SK-N-SH (cell line): ENCODE measurements at regions not wholly inside any gene's neighbourhood (a gene's known extent, or its start where the extent isn't known, plus 50 kb on each side); places are given as distances from the start of the nearest gene placed in this dataset.

Experiments
- CTCF ChIA-PET: fragments of 300-600, 350-600 bp; formaldehyde crosslinking; extraction: SDS; loops from one replicate; lab custom pipeline; 2021; lab: Yijun Ruan, JAX
- POLR2A ChIA-PET: fragments of 350-600 bp; sonication (Branson Sonifier 250); formaldehyde crosslinking; extraction: SDS; loops from one replicate; lab custom pipeline; 2020; ENCODE audit warnings: antibody characterized with exemption, inconsistent platforms; lab: Yijun Ruan, JAX
- DNase-seq: peaks from one replicate; pipeline ENCODE4 v3.0.0; 2012
- H2AFZ ChIP-seq: fragments of 200-600 bp; sonication (generic); 2 replicates; pipeline ENCODE4 v1.8.1; 2016; ENCODE audit warnings: antibody characterized with exemption, mild to moderate bottlenecking, low read depth
- H3F3A ChIP-seq: fragments of 200-600 bp; sonication (generic); replicated peaks from 2 replicates; pipeline ENCODE3; 2016; ENCODE audit warnings: antibody characterized with exemption, mild to moderate bottlenecking; ENCODE audit not compliant: insufficient read depth
- H3K27ac ChIP-seq, 2 experiments: fragments of 200-500 bp in 1 of 2; fragments of 200-600 bp in 1 of 2; sonication (Bioruptor generic) in 1 of 2; sonication (generic), shearing (Covaris generic) in 1 of 2; 2 replicates each; pipeline versions ENCODE4 v1.5.1 to v1.6.1; 2014 to 2016; ENCODE audit warnings: low read depth in 2 of 2, inconsistent platforms in 1 of 2, low read length in 1 of 2, mild to moderate bottlenecking in 1 of 2, mixed read lengths in 1 of 2
- H3K27me3 ChIP-seq: fragments of 200-600 bp; sonication (generic), shearing (Covaris generic); 2 replicates; pipeline ENCODE4 v1.6.1; 2016; ENCODE audit warnings: mixed run types; ENCODE audit not compliant: insufficient read depth
- H3K36me3 ChIP-seq, 2 experiments: fragments of 200-500 bp in 1 of 2; fragments of 200-600 bp in 1 of 2; sonication (Bioruptor generic) in 1 of 2; sonication (generic) in 1 of 2; replicated peaks in 1 of 2; 2 replicates each; pipeline versions ENCODE3 to v1.5.1; 2014 to 2016; ENCODE audit warnings: low read length in 1 of 2, mild to moderate bottlenecking in 1 of 2; ENCODE audit not compliant: insufficient read depth in 2 of 2, control insufficient read depth in 1 of 2
- H3K4me1 ChIP-seq, 2 experiments: fragments of 200-500 bp in 1 of 2; fragments of 200-600 bp in 1 of 2; sonication (Bioruptor generic) in 1 of 2; sonication (generic), shearing (Covaris generic) in 1 of 2; 2 replicates each; pipeline versions ENCODE4 v1.5.1 to v1.6.1; 2014 to 2016; ENCODE audit warnings: low read depth in 1 of 2, low read length in 1 of 2, mixed run types in 1 of 2; ENCODE audit not compliant: insufficient read depth in 2 of 2, control insufficient read depth in 1 of 2
- H3K4me2 ChIP-seq: fragments of 200-600 bp; sonication (generic), shearing (Covaris generic); 2 replicates; pipeline ENCODE4 v1.6.1; 2017; ENCODE audit warnings: mixed run types
- H3K4me3 ChIP-seq, 2 experiments: fragments of 200-500 bp in 1 of 2; fragments of 200-600 bp in 1 of 2; sonication (Bioruptor generic) in 1 of 2; sonication (generic), shearing (Covaris generic) in 1 of 2; 2 replicates each; pipeline versions ENCODE4 v1.5.1 to v1.8.1; 2014 to 2016; ENCODE audit warnings: low read depth in 2 of 2, inconsistent platforms in 1 of 2, low read length in 1 of 2, mild to moderate bottlenecking in 1 of 2, mixed read lengths in 1 of 2, moderate library complexity in 1 of 2
- H3K79me2 ChIP-seq: fragments of 200-600 bp; sonication (generic); 2 replicates; pipeline ENCODE4 v1.8.1; 2017; ENCODE audit warnings: mild to moderate bottlenecking; ENCODE audit not compliant: insufficient read depth
- H3K9ac ChIP-seq: fragments of 200-600 bp; sonication (generic); 2 replicates; pipeline ENCODE4 v1.6.1; 2017; ENCODE audit warnings: mixed run types
- H3K9me2 ChIP-seq: fragments of 200-600 bp; sonication (generic); 2 replicates; pipeline ENCODE4 v1.6.1; 2017; ENCODE audit warnings: mixed run types
- H3K9me3 ChIP-seq: fragments of 200-600 bp; sonication (generic); 2 replicates; pipeline ENCODE4 v1.6.1; 2017; ENCODE audit warnings: mixed run types, mild to moderate bottlenecking, moderate library complexity
- H4K20me1 ChIP-seq: fragments of 200-600 bp; sonication (generic); 2 replicates; pipeline ENCODE4 v1.6.1; 2017; ENCODE audit warnings: mild to moderate bottlenecking, mixed run types; ENCODE audit not compliant: insufficient read depth
- CHD2 ChIP-seq: fragments of 150-350 bp; IDR thresholded peaks from 2 replicates; pipeline ENCODE4 v1.6.1; 2018; ENCODE audit warnings: low read length; ENCODE audit not compliant: partially characterized antibody
- CTCF ChIP-seq: fragments of 200-600 bp; sonication (generic); IDR thresholded peaks from 2 replicates; pipeline ENCODE4 v1.6.1; 2017; ENCODE audit warnings: antibody characterized with exemption, mild to moderate bottlenecking, moderate library complexity
- EP300 ChIP-seq, 2 experiments: IDR thresholded peaks; 2 replicates each; pipeline versions ENCODE4 v1.4.0 to v1.6.1; 2012; ENCODE audit warnings: borderline replicate concordance in 1 of 2, low read depth in 1 of 2, low read length in 1 of 2
- FOXJ3 ChIP-seq: sonication (generic); formaldehyde crosslinking; IDR thresholded peaks from 2 replicates; pipeline ENCODE4 v1.5.1; 2020; ENCODE audit warnings: mild to moderate bottlenecking, missing genetic modification reagents
- FOXM1 ChIP-seq: IDR thresholded peaks from 2 replicates; pipeline ENCODE4 v1.4.0; 2012; ENCODE audit warnings: low read depth, mild to moderate bottlenecking
- IRF3 ChIP-seq: fragments of 150-350 bp; IDR thresholded peaks from 2 replicates; pipeline ENCODE4 v1.6.1; 2016; ENCODE audit warnings: mild to moderate bottlenecking, low read depth, low read length
- MAX ChIP-seq: IDR thresholded peaks from 2 replicates; pipeline ENCODE4 v1.4.0; 2012; ENCODE audit warnings: low read depth
- MEF2A ChIP-seq: IDR thresholded peaks from 2 replicates; pipeline ENCODE4 v1.4.0; 2012; ENCODE audit warnings: low read depth, borderline replicate concordance
- NRF1 ChIP-seq: IDR thresholded peaks from 2 replicates; pipeline ENCODE4 v1.6.1; 2012; ENCODE audit warnings: low read depth, mild to moderate bottlenecking, low read length
- PBX3 ChIP-seq: IDR thresholded peaks from 2 replicates; pipeline ENCODE4; 2012
- RXRA ChIP-seq: IDR thresholded peaks from 2 replicates; pipeline ENCODE4 v1.4.0; 2012; ENCODE audit warnings: low read depth, mild to moderate bottlenecking, borderline replicate concordance
- SMC3 ChIP-seq: IDR thresholded peaks from 2 replicates; pipeline ENCODE4 v1.6.1; 2012; ENCODE audit warnings: low read depth, low read length, improper control_type of control experiment
- TCF12 ChIP-seq: IDR thresholded peaks from 2 replicates; pipeline ENCODE4 v1.4.0; 2012
- USF2 ChIP-seq: fragments of 150-350 bp; IDR thresholded peaks from 2 replicates; pipeline ENCODE4 v1.6.1; 2017; ENCODE audit warnings: antibody characterized with exemption, low read length, low read depth, borderline replicate concordance
- ZBTB33 ChIP-seq: IDR thresholded peaks from 2 replicates; pipeline ENCODE4 v1.4.0; 2012; ENCODE audit warnings: low read depth, borderline replicate concordance
- WGBS: methylation state at CpG from one replicate; pipeline ENCODE4 v1.1.6; 2017; ENCODE audit warnings: low lambda C conversion rate; 5-methylcytosine and 5-hydroxymethylcytosine counted together

GRCh38 chr12:59432057-59432456 is 163.8 kb upstream of the SLC16A7 start:
- no peaks in the 10 kb centered on the region for H4K20me1 ChIP-seq
- no peaks in the 10 kb centered on the region for H3K79me2 ChIP-seq
- TF ChIP-seq CTCF (no peak), ZBTB33 (no peak), SMC3 (no peak), FOXJ3 (CRISPR knock-in tag) (no peak), MAX (no peak), CHD2 (no peak), NRF1 (no peak), RXRA (no peak), PBX3 (no peak), EP300 (IDR thresholded peaks at IDR 0.05; ENCODE audit: borderline replicate concordance in 1 of 2, low read depth in 1 of 2, low read length in 1 of 2) (no peak), MEF2A (no peak), IRF3 (no peak), TCF12 (no peak), FOXM1 (no peak), USF2 (no peak)
- H3K9me2 ChIP-seq: no peaks in the 10 kb centered on the region
- no peaks in the 10 kb centered on the region for H3F3A ChIP-seq
- H3K9ac ChIP-seq: no peak overlapping the region
- ChIA-PET CTCF (interaction anchor here (0.6 kb wide), 1 partner anchor 376 kb away, joined by 4 read pairs; no protein-coding TSS in a partner anchor), POLR2A (no interaction called here)
- no peaks in the 10 kb centered on the region for H3K4me1 ChIP-seq
- no peaks in the 10 kb centered on the region; the same call in 1 of the 2 replicates for H3K27me3 ChIP-seq
- 0% methylated on average over 1 of the region's 1 CpG for WGBS
- H2AFZ ChIP-seq: no peak overlapping the region
- no peak overlapping the region for H3K4me3 ChIP-seq
- no peak overlapping the region for H3K4me2 ChIP-seq
- DNase-seq: no peak
- no peaks in the 10 kb centered on the region for H3K36me3 ChIP-seq
- H3K27ac ChIP-seq: no peak overlapping the region
- no peaks in the 10 kb centered on the region for H3K9me3 ChIP-seq
